K562 (cell line): ENCODE measurements at regions not wholly inside any gene's neighbourhood (a gene's known extent, or its start where the extent isn't known, plus 50 kb on each side); places are given as distances from the start of the nearest gene placed in this dataset.
A peak's percentile ranks its signal among the peaks of the same experiment; 100 is the strongest.

ENCODE experiments used
- ATAC-seq: fragments of 200-7000 bp; cut with Tn5 transposase; 3 replicates; pipeline ENCODE4 v1.9.1; 2020; ENCODE audit warnings: moderate library complexity
- BruUV-seq: library from RNA; stranded (reverse); fragments of 400-500 nt; replicated peaks from 2 replicates; lab custom pipeline; 2021; lab: Mats Ljungman, UMichigan
- CTCF ChIA-PET: fragments of 300-600 bp; formaldehyde crosslinking; extraction: SDS; loops from one replicate; lab custom pipeline; 2021; ENCODE audit warnings: low intra/inter-chr PET ratio; lab: Yijun Ruan, JAX
- POLR2A ChIA-PET: fragments of 300-600, 350-650 bp; sonication (Branson Sonifier 250); formaldehyde crosslinking; extraction: SDS; loops from one replicate; lab custom pipeline; 2021; ENCODE audit warnings: antibody characterized with exemption, inconsistent platforms; lab: Yijun Ruan, JAX
- DNase-seq, 4 experiments: peaks; one replicate each; pipeline versions ENCODE4 v3.0.0 to v3.0.0-alpha.2; 2011 to 2018; ENCODE audit warnings: low spot score in 3 of 4, mixed read lengths in 3 of 4; ENCODE audit errors: extremely low read depth in 1 of 4
- FAIRE-seq: peaks from 2 replicates; lab custom pipeline; 2011; peaks lifted over from hg19 to GRCh38; lab: Jason Lieb, UNC
- H2AFZ ChIP-seq: 2 replicates; pipeline ENCODE4 v1.6.0; 2011; ENCODE audit warnings: low read depth, low read length, control low read depth, inconsistent platforms
- H3K27ac ChIP-seq: fragments of 200-600 bp; 3 replicates; pipeline ENCODE4 v1.8.0; 2011; ENCODE audit warnings: low read depth, mild to moderate bottlenecking, control low read depth, inconsistent platforms, low read length, moderate library complexity, mixed read lengths; ENCODE audit errors: extremely low read depth
- H3K27me3 ChIP-seq, 2 experiments: fragments of 300-600 bp in 1 of 2; 2 replicates in 1 of 2; 3 replicates in 1 of 2; pipeline versions ENCODE4 v1.6.0 to v1.8.0; 2011; ENCODE audit warnings: inconsistent platforms in 2 of 2, low read length in 2 of 2, mild to moderate bottlenecking in 1 of 2, mixed read lengths in 1 of 2, moderate library complexity in 1 of 2; ENCODE audit not compliant: control insufficient read depth in 2 of 2, insufficient read depth in 2 of 2
- H3K36me3 ChIP-seq: fragments of 300-600 bp; 3 replicates; pipeline ENCODE4 v1.8.0; 2011; ENCODE audit warnings: mild to moderate bottlenecking, low read length, inconsistent platforms; ENCODE audit not compliant: control insufficient read depth, insufficient read depth
- H3K4me1 ChIP-seq, 2 experiments: fragments of 200-600 bp in 1 of 2; replicated peaks in 1 of 2; 2 replicates in 1 of 2; 3 replicates in 1 of 2; pipeline versions ENCODE4 v1.5.1 to v1.8.0; 2011; ENCODE audit warnings: inconsistent platforms in 2 of 2, low read length in 2 of 2, mild to moderate bottlenecking in 1 of 2, mixed read lengths in 1 of 2, moderate library complexity in 1 of 2; ENCODE audit not compliant: control insufficient read depth in 2 of 2, insufficient read depth in 2 of 2
- H3K4me2 ChIP-seq: 2 replicates; pipeline ENCODE4 v1.6.1; 2011; ENCODE audit warnings: low read length, control low read depth, inconsistent platforms, mixed read lengths; ENCODE audit not compliant: insufficient read depth
- H3K4me3 ChIP-seq: fragments of 200-600 bp; sonication (generic), shearing (Covaris generic); 2 replicates; pipeline ENCODE4 v1.5.1; 2016; ENCODE audit warnings: control low read depth, inconsistent platforms
- H3K79me2 ChIP-seq: fragments of 200-600 bp; 3 replicates; pipeline ENCODE4 v1.8.0; 2011; ENCODE audit warnings: low read length, inconsistent platforms; ENCODE audit not compliant: control insufficient read depth, insufficient read depth
- H3K9ac ChIP-seq, 2 experiments: 2 replicates each; pipeline versions ENCODE4 v1.6.0 to v1.6.1; 2011; ENCODE audit warnings: low read depth in 2 of 2, low read length in 2 of 2, control low read depth in 1 of 2, inconsistent platforms in 1 of 2, mild to moderate bottlenecking in 1 of 2, mixed read lengths in 1 of 2; ENCODE audit not compliant: insufficient read depth in 1 of 2
- H3K9me1 ChIP-seq: one replicate; pipeline ENCODE4 v1.6.0; 2011; ENCODE audit warnings: inconsistent platforms, mild to moderate bottlenecking, low read length, moderate library complexity; ENCODE audit not compliant: control insufficient read depth, insufficient read depth
- H3K9me3 ChIP-seq: replicated peaks from 2 replicates; pipeline ENCODE4 v1.5.1; 2011; ENCODE audit warnings: low read depth, low read length, inconsistent platforms; ENCODE audit not compliant: control insufficient read depth, insufficient read depth
- H4K20me1 ChIP-seq: replicated peaks from 2 replicates; pipeline ENCODE4 v1.6.1; 2011; ENCODE audit warnings: low read length, inconsistent platforms, mixed read lengths; ENCODE audit not compliant: control insufficient read depth, insufficient read depth
- HIVEP1 ChIP-seq: fragments of 250-450 bp; sonication (Bioruptor Pico); IDR thresholded peaks from 2 replicates; pipeline ENCODE4 v1.4.0; 2020; ENCODE audit warnings: mild to moderate bottlenecking
- RAD21 ChIP-seq, 2 experiments: fragments of 250-450 bp in 1 of 2; fragments of 450-650 bp in 1 of 2; sonication (Bioruptor Pico) in 1 of 2; formaldehyde crosslinking in 1 of 2; IDR thresholded peaks in 1 of 2; conservative IDR thresholded peaks in 1 of 2; 2 replicates each; pipeline versions ENCODE4 v1.4.0 to v1.8.0; 2020 to 2022; ENCODE audit warnings: mild to moderate bottlenecking in 2 of 2, moderate library complexity in 1 of 2
- WGBS: fragments of 100-300 bp; shearing (Covaris generic); methylation state at CpG from one replicate; pipeline ENCODE4 v1.1.6; 2016; ENCODE audit warnings: low coverage, mixed read lengths; ENCODE audit not compliant: insufficient coverage; ENCODE audit errors: missing lambda C conversion rate; 5-methylcytosine and 5-hydroxymethylcytosine counted together
- in situ Hi-C: fragments of 300-500 bp; cut with MboI; formaldehyde crosslinking; loops from 4 replicates; pipeline ENCODE4 v1.15.0; 2018; ENCODE audit warnings: inconsistent platforms, mixed read lengths
- intact Hi-C: fragments of 100-400 bp; cut with micrococcal nuclease; formaldehyde crosslinking; loops from 2 replicates; pipeline ENCODE4 v1.14.2; 2022
- TF ChIP-seq, protein P1 (sequence below), 3 experiments: IDR thresholded peaks in 2 of 3; conservative IDR thresholded peaks in 1 of 3; 2 replicates each; pipeline ENCODE4 v1.5.1; 2011 to 2012; ENCODE audit warnings: low read length in 3 of 3, mild to moderate bottlenecking in 3 of 3, control low read depth in 2 of 3, improper control_type of control experiment in 1 of 3, inconsistent platforms in 1 of 3, low read depth in 1 of 3, mixed read lengths in 1 of 3, moderate library complexity in 1 of 3; ENCODE audit not compliant: insufficient read depth in 2 of 3

GRCh38 chr2:165016772-165017411 is 61.6 kb upstream of the SLC38A11 start:
- TF ChIP-seq, protein P1, sequence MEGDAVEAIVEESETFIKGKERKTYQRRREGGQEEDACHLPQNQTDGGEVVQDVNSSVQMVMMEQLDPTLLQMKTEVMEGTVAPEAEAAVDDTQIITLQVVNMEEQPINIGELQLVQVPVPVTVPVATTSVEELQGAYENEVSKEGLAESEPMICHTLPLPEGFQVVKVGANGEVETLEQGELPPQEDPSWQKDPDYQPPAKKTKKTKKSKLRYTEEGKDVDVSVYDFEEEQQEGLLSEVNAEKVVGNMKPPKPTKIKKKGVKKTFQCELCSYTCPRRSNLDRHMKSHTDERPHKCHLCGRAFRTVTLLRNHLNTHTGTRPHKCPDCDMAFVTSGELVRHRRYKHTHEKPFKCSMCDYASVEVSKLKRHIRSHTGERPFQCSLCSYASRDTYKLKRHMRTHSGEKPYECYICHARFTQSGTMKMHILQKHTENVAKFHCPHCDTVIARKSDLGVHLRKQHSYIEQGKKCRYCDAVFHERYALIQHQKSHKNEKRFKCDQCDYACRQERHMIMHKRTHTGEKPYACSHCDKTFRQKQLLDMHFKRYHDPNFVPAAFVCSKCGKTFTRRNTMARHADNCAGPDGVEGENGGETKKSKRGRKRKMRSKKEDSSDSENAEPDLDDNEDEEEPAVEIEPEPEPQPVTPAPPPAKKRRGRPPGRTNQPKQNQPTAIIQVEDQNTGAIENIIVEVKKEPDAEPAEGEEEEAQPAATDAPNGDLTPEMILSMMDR (IDR thresholded peaks at IDR 0.05 in 2 of 3, conservative IDR thresholded peaks at IDR 0.05 in 1 of 3; ENCODE audit: insufficient read depth in 2 of 3, low read depth in 1 of 3, low read length in 3 of 3) = 0 out of 6 replicates have a peak, but pooled peaks of 2 of the 3 experiments have one; percentile 4 to 16
- no peak for TF ChIP-seq HIVEP1
- peak; percentile 59 to 64 for TF ChIP-seq RAD21 (CRISPR knock-in tag; conservative IDR thresholded peaks at IDR 0.05 in 1 of 2, IDR thresholded peaks at IDR 0.05 in 1 of 2)
- Histone ChIP-seq H4K20me1 (no peaks in the 10 kb centered on the region), H3K9me3 (no peaks in the 10 kb centered on the region), H3K4me3 (no peak overlapping the region), H3K4me1 (no peaks in the 10 kb centered on the region), H3K9me1 (no peaks in the 10 kb centered on the region), H3K4me2 (no peak overlapping the region), H2AFZ (no peak overlapping the region), H3K79me2 (no peaks in the 10 kb centered on the region), H3K36me3 (no peaks in the 10 kb centered on the region), H3K27me3 (no peaks in the 10 kb centered on the region), H3K27ac (no peak overlapping the region), H3K9ac (no peak overlapping the region)
- POLR2A ChIA-PET = no interaction called here
- WGBS = 6% methylated on average over 15 of the region's 15 CpGs
- DNase-seq (peak in 1 of 4 experiments; percentile 11), FAIRE-seq (peak; percentile 19), ATAC-seq (peak; percentile 45; the same call in 1 of the 3 replicates)
- in situ Hi-C loops (no loop called here), intact Hi-C loops (loop anchor here (5.0 kb wide), 1 partner anchor 185 kb away; the partner anchor contains the start of gene SCN3A)
- CTCF ChIA-PET = no interaction called here
- BruUV-seq = no TSS peak
